Smooth muscle cell of the brain vasculature (primary cell): ENCODE measurements at regions not wholly inside any gene's neighbourhood (a gene's known extent, or its start where the extent isn't known, plus 50 kb on each side); places are given as distances from the start of the nearest gene placed in this dataset.
"Not testable (repeated sequence)": the region's sequence is repeated elsewhere in the genome, so short reads cannot be mapped to it uniquely, and the experiment has no call there.

Experiments
- DNase-seq: peaks from one replicate; pipeline ENCODE4 v3.0.0-alpha.2; 2012; ENCODE audit warnings: low read depth, low spot score

DNA sequence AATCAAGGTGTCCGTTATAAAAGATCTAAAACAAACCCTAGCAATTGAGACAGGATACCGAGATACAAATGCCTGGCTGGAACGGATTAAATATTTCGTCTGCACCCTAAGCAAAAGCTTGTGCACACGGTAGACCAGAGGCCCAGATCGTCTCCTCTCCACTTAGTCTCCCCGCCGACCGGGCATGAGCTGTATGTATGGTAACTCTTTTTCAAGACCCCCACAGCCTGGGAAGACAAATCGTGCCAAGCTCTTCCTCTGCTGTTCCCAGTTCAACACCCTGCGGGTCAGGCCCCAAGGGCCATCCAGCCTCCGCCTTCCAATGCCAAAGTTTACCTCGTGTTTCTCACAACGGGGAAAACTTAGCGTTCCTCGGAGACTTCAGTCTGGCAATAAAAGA lies 285.7 kb upstream of the GALNT17 start:
- DNase-seq: no peak

GRCh38 chr7:70849580-70850235 lies 282.2 kb upstream of the GALNT17 start:
- DNase-seq: no peak

GRCh38 chr7:70855373-70855772 lies 276.6 kb upstream of the GALNT17 start:
- no peak for DNase-seq

GRCh38 chr7:70856901-70857630 lies 274.9 kb upstream of the GALNT17 start:
- DNase-seq: peak; percentile 29

GRCh38 chr7:70857793-70858545 lies 274.0 kb upstream of the GALNT17 start:
- DNase-seq: no peak

GRCh38 chr7:70867513-70867912 lies 264.4 kb upstream of the GALNT17 start:
- no peak for DNase-seq

DNA sequence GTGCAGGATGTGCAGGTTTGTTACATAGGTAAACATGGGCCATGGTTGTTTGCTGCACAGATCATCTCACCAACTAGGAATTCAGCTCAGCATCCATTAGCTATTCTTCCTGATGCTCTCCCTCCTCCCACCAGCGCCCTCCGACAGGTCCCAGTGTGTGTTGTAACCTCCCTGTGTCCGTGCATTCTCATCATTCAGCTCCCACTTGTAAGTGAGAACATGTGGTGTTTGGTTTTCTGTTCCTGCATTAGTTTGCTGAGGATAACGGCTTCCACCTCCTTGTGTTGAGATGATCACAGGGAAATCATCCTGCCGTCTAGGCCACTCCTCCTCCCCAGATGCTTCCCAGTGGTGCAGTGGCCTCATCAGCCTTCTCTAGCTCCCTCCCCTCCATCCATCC lies 261.6 kb upstream of the GALNT17 start:
- DNase-seq: no peak

- DNase-seq: no peak
These were observed 259.8 kb upstream of the GALNT17 start for GRCh38 chr7:70872188-70872587.

DNA sequence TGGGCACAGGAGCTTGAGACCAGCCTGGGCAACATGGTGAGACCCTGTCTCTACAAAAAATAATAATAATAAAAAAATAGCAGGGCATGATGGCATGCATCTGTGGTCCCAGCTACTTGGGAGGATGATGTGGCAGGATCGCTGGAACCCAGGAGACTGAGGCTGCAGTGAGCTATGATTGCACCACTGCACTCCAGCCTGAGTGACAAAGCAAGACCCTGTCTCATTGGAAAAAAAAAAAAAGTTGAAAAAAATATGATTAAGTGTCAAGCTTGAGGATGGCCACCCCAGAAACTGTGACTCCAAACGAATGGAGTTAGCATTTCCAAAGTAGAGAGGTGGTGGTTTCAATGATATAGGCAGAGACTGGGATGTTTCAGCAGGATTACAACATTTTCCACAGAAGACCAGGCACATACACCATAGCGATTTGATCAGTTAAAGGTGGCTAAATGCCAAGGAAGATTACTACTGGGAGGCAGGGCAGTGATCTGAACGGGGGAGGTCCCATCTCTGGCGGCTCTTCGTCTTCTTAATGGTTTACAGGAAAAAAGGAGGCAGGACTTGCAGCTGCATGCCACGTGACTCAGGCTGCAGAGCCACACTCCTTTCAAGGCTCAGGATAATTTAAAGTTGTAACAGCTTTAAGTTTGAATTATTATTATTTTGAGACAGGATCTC lies 250.6 kb upstream of the GALNT17 start:
- no peak for DNase-seq

GRCh38 chr7:70883750-70884439 lies 248.0 kb upstream of the GALNT17 start:
- DNase-seq: no peak

DNA sequence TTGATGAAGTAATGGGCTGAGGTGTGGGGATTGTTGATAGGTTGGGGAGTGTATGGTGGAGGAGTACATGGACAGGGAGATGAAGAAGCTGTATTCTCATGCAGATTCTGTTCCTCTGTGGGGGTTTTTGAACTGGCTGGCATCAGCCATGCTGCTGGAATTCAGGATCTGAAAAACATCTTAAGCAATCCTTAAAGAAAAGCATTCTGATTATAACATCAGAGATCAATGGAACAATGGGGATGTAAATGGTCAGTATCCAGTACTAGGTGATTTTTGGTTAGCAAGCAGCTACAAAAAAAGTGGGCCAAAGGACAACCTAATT lies 247.5 kb upstream of the GALNT17 start:
- DNase-seq: no peak

DNA sequence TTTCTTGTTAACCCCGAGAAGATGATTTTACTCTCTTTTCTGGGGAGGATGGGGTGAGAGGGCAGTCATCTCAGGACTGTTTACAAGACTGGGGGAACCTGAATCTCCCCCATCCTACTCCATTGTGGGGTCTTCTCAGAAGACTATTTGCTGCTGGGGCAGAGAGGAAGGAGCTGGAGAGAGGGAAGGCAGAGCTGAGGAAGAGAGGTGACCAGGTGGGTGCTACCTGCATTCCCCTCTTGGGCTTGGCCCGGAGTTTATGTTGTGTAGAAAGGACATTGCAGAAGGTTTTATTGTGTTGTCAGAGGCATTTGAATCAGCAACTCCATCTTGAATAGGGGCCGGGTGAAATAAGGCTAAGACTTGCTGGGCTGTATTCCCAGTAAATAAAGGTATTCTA lies 247.1 kb upstream of the GALNT17 start:
- DNase-seq: no peak

GRCh38 chr7:70886547-70886946 lies 245.4 kb upstream of the GALNT17 start:
- DNase-seq: no peak

- DNase-seq: no peak
These were observed 244.8 kb upstream of the GALNT17 start for GRCh38 chr7:70887186-70887585.

- DNase-seq: no peak
These were observed 241.6 kb upstream of the GALNT17 start for GRCh38 chr7:70890147-70890969.

GRCh38 chr7:70893422-70893821 lies 238.5 kb upstream of the GALNT17 start:
- DNase-seq: no peak

- no peak for DNase-seq
These were observed 237.8 kb upstream of the GALNT17 start for GRCh38 chr7:70893971-70894715.

- no peak for DNase-seq
These were observed 237.1 kb upstream of the GALNT17 start for GRCh38 chr7:70894799-70895198.

GRCh38 chr7:70895337-70896200 lies 236.4 kb upstream of the GALNT17 start:
- DNase-seq: not testable (repeated sequence)
